Loucy (cell line): ENCODE measurements at regions not wholly inside any gene's neighbourhood (a gene's known extent, or its start where the extent isn't known, plus 50 kb on each side); places are given as distances from the start of the nearest gene placed in this dataset.

Source experiments
- H2AFZ ChIP-seq: fragments of 200-600 bp; sonication (generic); 2 replicates; pipeline ENCODE4 v1.6.0; 2016; ENCODE audit warnings: antibody characterized with exemption, mild to moderate bottlenecking, low read length, moderate library complexity
- H3F3A ChIP-seq: fragments of 200-600 bp; 2 replicates; pipeline ENCODE4 v1.6.0; 2016; ENCODE audit warnings: antibody characterized with exemption, low read depth, mild to moderate bottlenecking
- H3K27me3 ChIP-seq: fragments of 200-600 bp; sonication (generic); 2 replicates; pipeline ENCODE4 v1.6.1; 2014; ENCODE audit warnings: low read length, mild to moderate bottlenecking; ENCODE audit not compliant: insufficient read depth, poor library complexity, severe bottlenecking
- H3K36me3 ChIP-seq: fragments of 200-600 bp; sonication (generic); 2 replicates; pipeline ENCODE4 v1.6.1; 2016; ENCODE audit warnings: low read length; ENCODE audit not compliant: insufficient read depth
- H3K4me1 ChIP-seq: fragments of 200-600 bp; sonication (generic); 2 replicates; pipeline ENCODE4 v1.5.1; 2014; ENCODE audit warnings: low read length, mild to moderate bottlenecking; ENCODE audit not compliant: insufficient read depth, poor library complexity, severe bottlenecking
- H3K4me2 ChIP-seq: fragments of 200-600 bp; sonication (generic); 2 replicates; pipeline ENCODE4 v1.6.0; 2014; ENCODE audit warnings: antibody characterized with exemption, low read length, low read depth, mild to moderate bottlenecking; ENCODE audit not compliant: poor library complexity, severe bottlenecking
- H3K4me3 ChIP-seq: fragments of 200-600 bp; sonication (generic); 2 replicates; pipeline ENCODE4 v1.5.1; 2014; ENCODE audit warnings: low read length, mild to moderate bottlenecking, mixed read lengths; ENCODE audit not compliant: poor library complexity, severe bottlenecking
- H3K79me2 ChIP-seq: fragments of 200-600 bp; sonication (generic); 2 replicates; pipeline ENCODE4 v1.6.1; 2014; ENCODE audit warnings: low read length; ENCODE audit not compliant: insufficient read depth
- H3K9ac ChIP-seq: fragments of 200-600 bp; sonication (generic); 2 replicates; pipeline ENCODE4 v1.6.0; 2014; ENCODE audit warnings: mild to moderate bottlenecking, low read depth, low read length, moderate library complexity; ENCODE audit not compliant: poor library complexity, severe bottlenecking
- H3K9me2 ChIP-seq: fragments of 200-600 bp; sonication (generic); replicated peaks from 2 replicates; pipeline ENCODE4 v1.6.1; 2016; ENCODE audit warnings: low read depth, low read length, mixed read lengths
- H3K9me3 ChIP-seq: fragments of 200-600 bp; sonication (generic); 2 replicates; pipeline ENCODE4 v1.6.1; 2014; ENCODE audit warnings: mild to moderate bottlenecking, antibody characterized with exemption, low read length, low read depth; ENCODE audit not compliant: insufficient read depth
- H4K20me1 ChIP-seq: fragments of 200-600 bp; sonication (generic); 2 replicates; pipeline ENCODE4 v1.6.0; 2014; ENCODE audit warnings: antibody characterized with exemption, low read length, mild to moderate bottlenecking; ENCODE audit not compliant: insufficient read depth, poor library complexity, severe bottlenecking
- EZH2phosphoT487 ChIP-seq: fragments of 200-600 bp; IDR thresholded peaks from 2 replicates; pipeline ENCODE4 v1.6.1; 2018; ENCODE audit warnings: antibody characterized with exemption, mild to moderate bottlenecking, moderate library complexity, borderline replicate concordance
- TF ChIP-seq, protein P1 (sequence below): fragments of 200-600 bp; sonication (generic); conservative IDR thresholded peaks from 2 replicates; pipeline ENCODE4 v1.5.1; 2014; ENCODE audit warnings: mild to moderate bottlenecking, antibody characterized with exemption, low read length

GRCh38 chr5:100249884-100250269, 285.3 kb upstream of the FAM174A start:
- no peaks in the 10 kb centered on the region for H3K27me3 ChIP-seq
- no peaks in the 10 kb centered on the region for H3K9me2 ChIP-seq
- TF ChIP-seq, protein P1, sequence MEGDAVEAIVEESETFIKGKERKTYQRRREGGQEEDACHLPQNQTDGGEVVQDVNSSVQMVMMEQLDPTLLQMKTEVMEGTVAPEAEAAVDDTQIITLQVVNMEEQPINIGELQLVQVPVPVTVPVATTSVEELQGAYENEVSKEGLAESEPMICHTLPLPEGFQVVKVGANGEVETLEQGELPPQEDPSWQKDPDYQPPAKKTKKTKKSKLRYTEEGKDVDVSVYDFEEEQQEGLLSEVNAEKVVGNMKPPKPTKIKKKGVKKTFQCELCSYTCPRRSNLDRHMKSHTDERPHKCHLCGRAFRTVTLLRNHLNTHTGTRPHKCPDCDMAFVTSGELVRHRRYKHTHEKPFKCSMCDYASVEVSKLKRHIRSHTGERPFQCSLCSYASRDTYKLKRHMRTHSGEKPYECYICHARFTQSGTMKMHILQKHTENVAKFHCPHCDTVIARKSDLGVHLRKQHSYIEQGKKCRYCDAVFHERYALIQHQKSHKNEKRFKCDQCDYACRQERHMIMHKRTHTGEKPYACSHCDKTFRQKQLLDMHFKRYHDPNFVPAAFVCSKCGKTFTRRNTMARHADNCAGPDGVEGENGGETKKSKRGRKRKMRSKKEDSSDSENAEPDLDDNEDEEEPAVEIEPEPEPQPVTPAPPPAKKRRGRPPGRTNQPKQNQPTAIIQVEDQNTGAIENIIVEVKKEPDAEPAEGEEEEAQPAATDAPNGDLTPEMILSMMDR = no peak
- no peak for TF ChIP-seq EZH2phosphoT487
- H3K4me2 ChIP-seq = no peak overlapping the region
- H3K36me3 ChIP-seq = no peaks in the 10 kb centered on the region
- H3K79me2 ChIP-seq = no peaks in the 10 kb centered on the region
- H3K9ac ChIP-seq = no peak overlapping the region
- H2AFZ ChIP-seq = no peak overlapping the region
- no peaks in the 10 kb centered on the region for H3K9me3 ChIP-seq
- no peaks in the 10 kb centered on the region for H4K20me1 ChIP-seq
- no peaks in the 10 kb centered on the region for H3F3A ChIP-seq
- no peaks in the 10 kb centered on the region for H3K4me1 ChIP-seq
- H3K4me3 ChIP-seq = no peak overlapping the region

DNA sequence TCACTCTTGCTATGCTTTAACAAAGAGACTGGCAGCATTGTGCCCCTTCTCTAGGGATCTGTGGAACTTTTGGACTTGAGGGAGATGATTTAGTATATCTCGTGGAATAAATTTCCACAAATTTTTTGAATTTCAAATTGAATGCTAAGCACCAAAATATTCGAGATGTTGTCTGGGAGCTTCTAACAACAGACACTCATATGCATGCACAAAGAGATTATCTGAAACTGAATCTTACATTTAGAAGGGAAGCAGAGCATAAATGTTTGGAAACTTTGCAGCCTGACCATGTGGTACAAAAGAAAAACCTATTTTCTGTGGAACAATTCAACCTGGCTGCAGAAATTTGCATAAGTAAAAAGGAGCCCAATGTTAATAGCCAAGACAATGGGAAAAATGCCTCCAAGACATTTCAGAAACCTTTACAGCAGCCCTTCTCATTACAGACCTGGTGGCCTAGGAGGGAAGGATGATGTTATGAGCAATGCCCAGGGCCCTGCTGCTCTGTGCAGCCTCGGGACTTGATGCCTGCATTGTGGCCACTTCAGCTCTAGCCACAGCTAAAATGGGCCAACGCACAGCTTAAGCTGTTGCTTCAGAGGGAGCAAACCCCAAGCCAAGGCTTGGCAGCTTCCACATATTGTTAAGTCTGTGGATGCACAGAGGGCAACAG, 285.8 kb upstream of the FAM174A start:
- Histone ChIP-seq H4K20me1 (no peaks in the 10 kb centered on the region), H2AFZ (no peak overlapping the region), H3K36me3 (no peaks in the 10 kb centered on the region), H3K79me2 (no peaks in the 10 kb centered on the region), H3K4me1 (no peaks in the 10 kb centered on the region), H3K9me2 (no peaks in the 10 kb centered on the region), H3K9ac (no peak overlapping the region), H3K4me2 (no peak overlapping the region), H3K27me3 (no peaks in the 10 kb centered on the region), H3K4me3 (no peak overlapping the region), H3F3A (no peaks in the 10 kb centered on the region), H3K9me3 (no peaks in the 10 kb centered on the region)
- TF ChIP-seq, protein P1 = no peak
- TF ChIP-seq EZH2phosphoT487 = no peak

DNA sequence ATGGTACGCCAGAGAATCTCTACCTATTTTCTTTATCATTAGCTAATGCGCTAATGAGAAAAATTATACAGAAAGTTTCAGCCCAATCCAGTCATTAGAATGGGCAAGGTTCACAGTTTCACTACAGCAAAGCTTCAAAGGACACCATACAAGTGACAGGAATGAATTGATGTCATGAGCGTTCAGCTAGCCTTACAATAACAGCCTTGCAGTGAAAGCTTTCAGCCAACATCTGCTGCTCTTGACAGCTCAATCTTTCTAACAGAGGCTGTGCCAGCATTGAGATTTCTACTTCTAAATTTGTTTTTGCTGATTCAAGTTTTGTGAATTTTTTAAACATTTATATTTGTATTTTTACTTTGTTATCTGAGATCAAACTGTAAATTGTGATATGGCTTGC, 302.4 kb upstream of the FAM174A start:
- Histone ChIP-seq H3K4me2 (no peak overlapping the region), H3K9me2 (no peaks in the 10 kb centered on the region), H3K9me3 (no peaks in the 10 kb centered on the region), H2AFZ (no peak overlapping the region), H3K27me3 (no peaks in the 10 kb centered on the region), H3K79me2 (no peaks in the 10 kb centered on the region), H3K4me1 (no peaks in the 10 kb centered on the region), H3K9ac (no peak overlapping the region), H3K4me3 (no peak overlapping the region), H3K36me3 (no peaks in the 10 kb centered on the region), H4K20me1 (no peaks in the 10 kb centered on the region), H3F3A (no peaks in the 10 kb centered on the region)
- TF ChIP-seq, protein P1 = no peak
